HAP-1 (cell line): ENCODE measurements at regions not wholly inside any gene's neighbourhood (a gene's known extent, or its start where the extent isn't known, plus 50 kb on each side); places are given as distances from the start of the nearest gene placed in this dataset.

Source experiments
- DNase-seq, 2 experiments: peaks; one replicate each; pipeline ENCODE4 v3.0.0-alpha.2; 2016 to 2020; ENCODE audit warnings: low spot score in 2 of 2
- H3K27me3 ChIP-seq: fragments of 250-450 bp; sonication (Bioruptor Pico); 2 replicates; pipeline ENCODE4 v1.5.1; 2020; ENCODE audit warnings: low read depth, mild to moderate bottlenecking, moderate library complexity
- H3K36me3 ChIP-seq: fragments of 250-450 bp; sonication (Bioruptor Pico); replicated peaks from 2 replicates; pipeline ENCODE4 v1.5.1; 2020; ENCODE audit warnings: mild to moderate bottlenecking
- H3K4me1 ChIP-seq: fragments of 250-450 bp; sonication (Bioruptor Pico); 2 replicates; pipeline ENCODE4 v1.5.1; 2020; ENCODE audit warnings: mild to moderate bottlenecking
- H3K4me3 ChIP-seq: fragments of 250-450 bp; sonication (Bioruptor Pico); 2 replicates; pipeline ENCODE4 v1.5.1; 2020; ENCODE audit warnings: mild to moderate bottlenecking, moderate library complexity
- H3K9me3 ChIP-seq: fragments of 250-450 bp; sonication (Bioruptor Pico); 2 replicates; pipeline ENCODE4 v1.5.1; 2020; ENCODE audit warnings: mild to moderate bottlenecking, moderate library complexity
- in situ Hi-C: fragments of 300-500 bp; cut with MboI; formaldehyde crosslinking; loops from 3 replicates; pipeline ENCODE4 v1.14.3; 2020; ENCODE audit warnings: low sequenced_read_pairs, inconsistent platforms, mixed read lengths

DNA sequence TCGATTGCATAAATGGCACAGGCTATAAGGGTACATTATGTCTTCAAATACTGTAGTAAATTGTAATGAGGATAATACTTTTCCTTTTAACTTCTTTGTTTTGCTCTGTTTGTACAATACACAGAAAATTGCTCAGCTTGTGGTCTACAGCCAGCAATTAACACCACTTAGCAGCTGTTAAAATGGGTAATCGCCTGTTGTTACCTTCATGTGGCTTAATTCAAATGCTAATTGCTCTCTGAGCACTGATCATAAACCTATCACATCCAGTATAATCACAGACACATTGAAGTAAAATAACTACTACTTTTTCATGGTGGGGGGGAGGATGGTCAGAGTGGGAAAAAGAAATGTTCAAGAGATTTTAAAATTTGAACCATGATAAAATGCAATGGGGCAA, 1164.1 kb upstream of the CNTN5 start:
- Histone ChIP-seq H3K36me3 (no peaks in the 10 kb centered on the region), H3K4me3 (no peak overlapping the region), H3K9me3 (no peaks in the 10 kb centered on the region), H3K27me3 (peaks cover 42% of the 10 kb centered on the region), H3K4me1 (peaks cover 13% of the 10 kb centered on the region)
- peak; percentile 36 to 84 for DNase-seq
- in situ Hi-C loops = no loop called here

DNA sequence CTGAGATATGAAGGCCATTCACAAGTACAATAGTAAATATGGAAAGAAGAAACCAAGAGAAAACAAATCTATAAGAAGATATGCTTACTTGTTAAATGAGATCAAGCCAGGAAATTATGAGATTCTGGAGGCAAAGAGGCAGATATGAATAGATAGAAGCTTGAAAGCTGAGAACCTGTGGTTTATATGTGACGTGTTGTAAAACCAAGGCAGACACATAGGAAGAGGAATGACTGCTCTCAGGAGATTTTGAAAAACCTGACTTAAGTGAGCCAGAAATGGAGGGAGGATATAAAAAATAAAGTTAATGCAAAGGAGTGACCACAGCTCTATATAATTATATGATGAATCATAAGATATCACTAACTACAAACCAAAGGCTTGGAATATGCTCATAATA, 1160.5 kb upstream of the CNTN5 start:
- Histone ChIP-seq H3K9me3 (no peaks in the 10 kb centered on the region), H3K4me3 (no peak overlapping the region), H3K4me1 (peaks cover 13% of the 10 kb centered on the region), H3K27me3 (peaks cover 31% of the 10 kb centered on the region), H3K36me3 (no peaks in the 10 kb centered on the region)
- in situ Hi-C loops = no loop called here
- no peak for DNase-seq

DNA sequence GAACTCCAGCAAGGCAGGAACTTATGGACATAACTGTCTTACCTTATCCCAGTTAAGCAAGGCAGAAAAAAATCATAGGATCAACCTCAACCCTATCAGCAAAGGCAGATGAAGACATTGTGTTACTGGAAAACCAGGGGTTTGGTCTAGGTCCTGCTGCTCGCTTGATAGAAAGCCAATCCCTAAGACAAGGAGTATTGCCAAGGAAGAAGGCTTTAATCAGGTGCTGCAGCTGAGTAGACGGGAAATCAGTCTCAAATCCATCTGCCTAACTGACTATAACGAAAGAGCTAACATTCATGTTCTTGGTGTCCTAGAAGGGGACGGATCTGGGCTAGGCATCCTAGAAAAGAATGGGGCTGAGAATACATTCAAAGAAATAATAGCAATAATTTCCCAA, 1158.7 kb upstream of the CNTN5 start:
- Histone ChIP-seq H3K4me3 (no peak overlapping the region), H3K9me3 (no peaks in the 10 kb centered on the region)
- in situ Hi-C loops = no loop called here

DNA sequence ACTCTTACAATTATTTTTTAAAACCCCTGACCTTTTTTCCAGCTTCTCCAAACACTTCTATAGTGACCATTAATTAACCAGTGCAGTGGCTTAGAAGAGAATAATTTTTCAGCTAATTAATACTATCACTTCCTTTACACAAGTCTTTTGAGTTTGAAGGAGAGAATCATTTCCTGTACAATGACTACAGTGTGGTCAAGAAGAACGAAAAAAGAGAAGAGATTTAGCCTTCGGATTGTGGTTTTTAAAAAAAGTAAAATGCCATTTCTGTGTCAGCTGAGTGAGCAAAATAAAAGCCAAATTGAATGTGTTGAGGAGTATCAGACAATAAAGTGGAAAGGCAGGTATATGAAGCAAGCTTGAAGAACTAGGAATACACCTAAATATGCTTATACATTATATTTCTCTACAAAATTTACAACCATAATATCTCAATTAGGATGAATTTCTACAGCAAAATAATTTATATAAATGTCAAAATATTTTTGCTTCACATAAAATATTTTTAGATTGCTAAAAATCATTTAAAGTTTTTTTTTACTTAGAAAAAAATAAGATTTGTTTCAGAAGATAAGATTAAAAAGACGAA, 1155.2 kb upstream of the CNTN5 start:
- H3K36me3 ChIP-seq = no peaks in the 10 kb centered on the region
- no peaks in the 10 kb centered on the region for H3K4me1 ChIP-seq
- H3K4me3 ChIP-seq = no peak overlapping the region
- in situ Hi-C loops = no loop called here
- H3K9me3 ChIP-seq = no peaks in the 10 kb centered on the region
- peaks cover 3% of the 10 kb centered on the region; the same call in 1 of the 2 replicates for H3K27me3 ChIP-seq
- DNase-seq = no peak

More for the DNA sequence above, 1158.7 kb upstream of the CNTN5 start:
- H3K36me3 ChIP-seq = no peaks in the 10 kb centered on the region
- no peaks in the 10 kb centered on the region for H3K4me1 ChIP-seq
- peaks cover 25% of the 10 kb centered on the region for H3K27me3 ChIP-seq
- no peak for DNase-seq

DNA sequence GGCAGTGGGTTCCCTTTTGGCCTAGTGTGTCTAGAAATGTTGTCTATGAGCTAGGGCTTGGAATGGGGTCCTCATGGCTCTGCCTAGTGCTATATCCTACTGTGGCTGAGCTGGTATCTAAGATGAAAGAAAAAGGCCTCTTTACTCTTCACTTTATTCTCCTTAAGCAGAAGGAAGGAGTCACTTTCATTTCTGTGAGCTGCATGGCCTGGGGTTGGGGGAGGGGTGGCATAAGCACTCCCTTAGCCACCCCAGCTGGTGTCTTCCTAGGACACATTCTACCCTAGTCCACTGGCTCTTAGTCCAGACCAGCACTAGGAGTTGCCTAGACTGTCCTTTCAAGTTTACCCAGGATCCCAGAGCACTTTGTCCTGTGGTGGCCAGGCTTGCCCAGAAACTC, 1148.9 kb upstream of the CNTN5 start:
- no peak for DNase-seq
- Histone ChIP-seq H3K4me3 (no peak overlapping the region), H3K4me1 (no peaks in the 10 kb centered on the region), H3K36me3 (no peaks in the 10 kb centered on the region), H3K9me3 (no peaks in the 10 kb centered on the region), H3K27me3 (no peaks in the 10 kb centered on the region)
- in situ Hi-C loops = no loop called here

DNA sequence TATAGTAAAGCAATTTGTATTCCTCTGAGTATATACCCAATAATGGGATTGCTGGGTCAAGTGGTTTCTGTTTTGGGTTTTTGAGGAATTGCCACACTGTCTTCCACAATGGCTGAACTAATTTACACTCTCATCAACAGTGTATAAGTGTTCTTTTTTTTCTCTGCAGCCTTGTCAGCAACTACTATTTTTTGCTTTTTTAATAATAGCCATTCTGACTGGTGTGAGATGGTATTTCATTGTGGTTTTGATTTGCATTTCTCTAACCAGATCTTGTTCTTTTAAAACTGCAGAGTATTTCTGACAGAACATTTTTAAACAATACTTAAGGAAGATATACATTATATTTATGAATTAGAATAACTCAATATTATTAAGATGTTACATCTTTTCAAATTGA, 1140.5 kb upstream of the CNTN5 start:
- Histone ChIP-seq H3K27me3 (no peaks in the 10 kb centered on the region), H3K4me3 (no peak overlapping the region), H3K36me3 (no peaks in the 10 kb centered on the region), H3K9me3 (no peaks in the 10 kb centered on the region), H3K4me1 (no peaks in the 10 kb centered on the region)
- in situ Hi-C loops = no loop called here
- DNase-seq = no peak

DNA sequence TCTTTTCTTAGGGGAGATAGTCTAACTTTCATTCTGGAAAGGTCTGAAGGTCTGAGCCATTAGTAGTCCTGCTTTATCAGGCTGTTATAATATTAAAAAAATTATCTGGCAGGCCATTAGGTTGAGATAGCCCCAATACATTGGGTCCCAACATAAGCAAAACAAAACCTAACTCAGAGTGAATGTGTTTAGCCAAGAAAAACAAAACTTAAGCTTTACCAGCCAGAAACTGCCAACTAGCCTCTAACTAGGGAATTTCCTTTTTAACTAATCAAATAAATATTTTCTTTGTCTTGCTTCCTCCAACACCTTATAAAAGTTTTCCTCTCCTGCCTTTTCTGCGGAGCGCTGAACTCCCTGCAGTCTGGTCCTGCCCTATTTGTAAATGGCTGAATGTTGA, 1137.7 kb upstream of the CNTN5 start:
- no peaks in the 10 kb centered on the region for H3K36me3 ChIP-seq
- H3K4me1 ChIP-seq = no peaks in the 10 kb centered on the region
- H3K27me3 ChIP-seq = no peaks in the 10 kb centered on the region
- in situ Hi-C loops = no loop called here
- H3K9me3 ChIP-seq = no peaks in the 10 kb centered on the region
- DNase-seq = no peak
- no peak overlapping the region for H3K4me3 ChIP-seq

DNA sequence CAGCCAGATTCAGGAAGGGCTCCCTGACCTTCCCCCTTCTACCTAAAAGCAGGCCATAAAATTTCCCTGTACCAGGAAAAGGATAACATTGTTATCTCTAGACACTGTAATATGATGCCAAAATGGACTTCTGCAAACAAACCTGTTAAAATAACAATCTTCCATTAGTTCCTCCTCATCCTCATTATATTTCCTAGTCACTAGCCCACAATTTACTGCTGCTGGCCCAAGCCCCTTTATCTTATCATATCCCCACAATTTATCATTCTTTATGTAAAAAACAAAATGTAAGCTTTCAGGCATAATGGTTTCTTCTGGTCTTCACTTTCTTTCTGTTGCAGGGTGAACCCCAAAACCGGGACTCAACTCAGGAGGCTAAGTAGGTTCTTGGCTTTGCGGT, 1132.1 kb upstream of the CNTN5 start:
- H3K9me3 ChIP-seq = no peaks in the 10 kb centered on the region
- in situ Hi-C loops = no loop called here
- no peaks in the 10 kb centered on the region for H3K36me3 ChIP-seq
- no peaks in the 10 kb centered on the region for H3K4me1 ChIP-seq
- H3K27me3 ChIP-seq = no peaks in the 10 kb centered on the region
- no peak for DNase-seq
- no peak overlapping the region for H3K4me3 ChIP-seq

DNA sequence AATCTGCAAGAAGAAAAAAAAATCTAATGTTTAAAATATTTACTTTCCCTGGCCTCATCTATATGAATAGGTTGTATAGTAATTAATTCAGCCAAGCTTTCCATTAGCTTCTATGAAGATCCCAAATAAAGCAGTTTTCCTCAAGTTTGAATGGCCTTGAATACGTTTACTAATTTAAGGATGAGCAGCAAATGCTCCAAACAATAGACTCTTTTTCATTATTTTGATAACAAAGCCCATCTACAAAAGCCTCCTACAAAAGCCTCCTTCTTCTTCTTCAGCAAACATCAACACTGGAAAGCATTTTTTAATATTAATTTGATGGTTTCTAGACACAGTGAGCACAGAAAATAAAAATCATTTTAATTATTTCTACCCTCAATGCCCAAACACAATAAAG, 1130.3 kb upstream of the CNTN5 start:
- Histone ChIP-seq H3K4me3 (no peak overlapping the region), H3K36me3 (no peaks in the 10 kb centered on the region), H3K4me1 (no peaks in the 10 kb centered on the region), H3K27me3 (no peaks in the 10 kb centered on the region), H3K9me3 (no peaks in the 10 kb centered on the region)
- in situ Hi-C loops = no loop called here
- no peak for DNase-seq

DNA sequence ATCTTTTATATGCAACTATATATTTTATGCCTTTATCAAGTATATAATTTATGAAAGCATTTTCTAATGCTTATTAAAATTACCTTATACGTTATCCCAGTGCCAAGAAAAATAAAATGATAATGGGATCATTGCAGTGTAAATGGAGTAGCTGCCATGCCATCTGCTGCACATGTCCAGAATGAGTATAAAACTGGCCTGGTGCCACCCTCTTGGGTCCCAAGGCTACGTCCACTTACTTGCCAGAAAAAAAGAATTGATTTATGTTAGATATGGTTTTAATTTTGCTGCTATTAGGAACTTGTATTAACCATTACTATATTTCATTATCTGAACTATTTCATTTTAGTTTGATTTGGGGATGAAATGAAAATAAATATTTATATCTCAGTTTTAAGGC, 1127.1 kb upstream of the CNTN5 start:
- Histone ChIP-seq H3K36me3 (no peaks in the 10 kb centered on the region), H3K4me1 (no peaks in the 10 kb centered on the region), H3K9me3 (no peaks in the 10 kb centered on the region), H3K27me3 (no peaks in the 10 kb centered on the region), H3K4me3 (no peak overlapping the region)
- in situ Hi-C loops = no loop called here
- no peak for DNase-seq

DNA sequence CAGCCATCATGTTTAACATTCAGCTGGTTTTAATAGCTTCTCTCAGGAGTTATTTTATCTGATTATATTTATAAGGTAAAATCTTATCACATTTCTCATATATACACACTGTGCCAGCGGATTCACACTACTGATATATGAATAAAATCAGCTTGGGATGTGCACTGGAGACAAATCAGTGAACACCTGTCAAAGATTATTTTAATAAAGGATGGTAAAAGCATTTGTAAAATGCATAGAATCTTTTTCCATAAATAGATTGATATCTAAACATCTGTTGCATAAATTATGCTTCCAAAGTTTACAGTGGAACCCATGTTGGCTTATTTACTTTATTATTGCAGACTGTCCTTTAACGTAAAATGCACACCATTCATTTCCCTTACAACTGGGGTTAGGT, 1125.8 kb upstream of the CNTN5 start:
- H3K4me1 ChIP-seq = no peaks in the 10 kb centered on the region
- H3K27me3 ChIP-seq = no peaks in the 10 kb centered on the region
- in situ Hi-C loops = no loop called here
- H3K36me3 ChIP-seq = no peaks in the 10 kb centered on the region
- H3K4me3 ChIP-seq = no peak overlapping the region
- H3K9me3 ChIP-seq = no peaks in the 10 kb centered on the region
- DNase-seq = no peak

DNA sequence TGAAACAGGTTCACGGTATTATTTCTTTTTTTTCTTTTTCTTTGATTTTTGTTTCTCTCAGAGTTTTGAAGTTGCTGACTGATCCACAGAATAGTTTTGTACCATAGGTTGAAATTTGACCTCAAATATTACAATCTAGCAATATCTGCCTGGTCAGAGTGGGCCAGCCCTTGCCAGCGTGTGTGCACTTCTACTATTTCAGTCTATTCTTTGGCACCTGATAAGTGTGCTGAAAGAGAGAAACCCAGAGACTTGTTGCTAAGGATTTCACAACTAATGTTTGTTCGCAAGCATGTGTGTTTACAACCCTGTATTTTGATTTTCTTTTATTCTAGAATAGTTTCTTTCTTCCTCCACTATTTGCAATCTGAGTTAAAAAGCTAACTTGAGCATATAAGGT, 1125.2 kb upstream of the CNTN5 start:
- H3K9me3 ChIP-seq = no peaks in the 10 kb centered on the region
- H3K4me3 ChIP-seq = no peak overlapping the region
- no peak for DNase-seq
- in situ Hi-C loops = no loop called here
- H3K27me3 ChIP-seq = no peaks in the 10 kb centered on the region
- H3K4me1 ChIP-seq = no peaks in the 10 kb centered on the region
- H3K36me3 ChIP-seq = no peaks in the 10 kb centered on the region

DNA sequence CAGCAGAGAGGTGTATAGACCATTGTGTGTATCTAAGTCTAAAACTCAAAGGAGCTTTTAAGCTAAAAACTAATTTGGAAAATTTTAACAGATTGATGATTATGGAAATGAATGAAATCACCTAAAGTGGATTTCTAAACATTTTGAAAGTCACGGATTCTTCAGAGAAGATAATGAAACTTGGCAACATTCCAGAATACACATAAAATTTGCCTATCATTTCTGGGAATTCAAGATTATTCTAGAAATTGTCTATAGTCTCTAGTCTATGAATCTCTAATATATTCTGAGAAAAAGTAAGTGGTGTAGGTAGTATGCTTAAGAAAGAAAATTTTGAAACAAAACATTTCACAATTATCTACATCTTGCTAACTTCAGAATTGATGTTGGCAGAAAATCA, 1117.9 kb upstream of the CNTN5 start:
- Histone ChIP-seq H3K4me1 (no peaks in the 10 kb centered on the region), H3K27me3 (no peaks in the 10 kb centered on the region), H3K36me3 (no peaks in the 10 kb centered on the region), H3K9me3 (no peaks in the 10 kb centered on the region), H3K4me3 (no peak overlapping the region)
- in situ Hi-C loops = no loop called here
- DNase-seq = no peak

DNA sequence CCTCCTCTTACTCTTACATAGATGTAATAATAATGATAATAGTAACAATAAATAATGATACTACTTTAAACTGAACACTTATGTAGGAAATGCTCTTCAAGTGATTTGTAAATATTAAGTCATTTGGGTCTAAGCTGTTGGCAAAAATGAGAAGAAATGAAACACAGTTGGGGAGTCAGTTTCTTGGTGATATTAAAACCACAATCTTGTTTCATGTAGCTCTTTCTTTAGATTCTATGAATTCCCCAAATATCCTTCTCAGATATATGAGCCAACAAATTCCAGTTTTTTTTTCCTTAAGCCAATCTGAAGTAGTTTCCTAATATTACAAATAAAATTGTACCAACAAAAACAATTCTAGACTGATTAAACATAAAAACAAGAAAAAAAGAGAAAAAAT, 1115.6 kb upstream of the CNTN5 start:
- Histone ChIP-seq H3K4me3 (no peak overlapping the region), H3K36me3 (no peaks in the 10 kb centered on the region)
- in situ Hi-C loops = no loop called here

DNA sequence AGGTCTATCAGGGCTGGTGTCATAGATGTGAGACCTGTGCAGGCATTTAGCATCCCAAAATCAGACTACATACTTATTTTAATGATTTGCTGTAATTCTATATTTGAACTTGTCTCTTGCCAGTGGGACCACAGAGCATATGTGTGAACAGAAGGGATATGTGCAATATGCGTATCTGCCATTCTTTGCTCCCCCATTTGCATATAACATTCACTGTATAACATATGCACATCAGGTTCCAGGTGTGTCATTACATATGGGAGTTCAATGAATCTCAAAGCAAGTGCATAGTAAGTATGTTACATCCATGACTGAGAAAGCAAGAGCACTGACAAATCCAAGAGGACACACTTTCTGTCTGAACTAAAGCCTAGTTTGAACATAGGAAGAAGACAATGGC, 1115.1 kb upstream of the CNTN5 start:
- no peaks in the 10 kb centered on the region for H3K9me3 ChIP-seq
- peaks cover 15% of the 10 kb centered on the region for H3K4me1 ChIP-seq
- H3K36me3 ChIP-seq = no peaks in the 10 kb centered on the region
- no peaks in the 10 kb centered on the region for H3K27me3 ChIP-seq
- no peak for DNase-seq
- H3K4me3 ChIP-seq = no peak overlapping the region
- in situ Hi-C loops = no loop called here

More for the DNA sequence above, 1115.6 kb upstream of the CNTN5 start:
- Histone ChIP-seq H3K27me3 (no peaks in the 10 kb centered on the region), H3K4me1 (peaks cover 9% of the 10 kb centered on the region), H3K9me3 (no peaks in the 10 kb centered on the region)
- DNase-seq = no peak
